ENCODE measurements at regions not wholly inside any gene's neighbourhood (a gene's known extent, or its start where the extent isn't known, plus 50 kb on each side); places are given as distances from the start of the nearest gene placed in this dataset.

- Mint-ChIP-seq H3K4me1 (peaks cover 14% of the 10 kb centered on the region), H3K27me3 (no peaks in the 10 kb centered on the region), H3K9me3 (no peaks in the 10 kb centered on the region), H3K4me3 (no peak overlapping the region), H3K36me3 (no peaks in the 10 kb centered on the region), H3K27ac (no peak overlapping the region)
- ATAC-seq: no peak
Observed at GRCh38 chr6:137351890-137352289, 132.7 kb upstream of the IFNGR1 start.

GRCh38 chr6:137350857-137351256 is 131.7 kb upstream of the IFNGR1 start:
- no peak for ATAC-seq

GRCh38 chr6:137349856-137350830 is 131.0 kb upstream of the IFNGR1 start:
- Mint-ChIP-seq H3K9me3 (no peaks in the 10 kb centered on the region), H3K27ac (no peak overlapping the region), H3K27me3 (no peaks in the 10 kb centered on the region), H3K36me3 (no peaks in the 10 kb centered on the region), H3K4me3 (no peak overlapping the region), H3K4me1 (peaks cover 14% of the 10 kb centered on the region)
- no peak for ATAC-seq

More at GRCh38 chr6:137350857-137351256, 131.7 kb upstream of the IFNGR1 start:
- H3K4me1 Mint-ChIP-seq: peaks cover 14% of the 10 kb centered on the region
- H3K27ac Mint-ChIP-seq: no peak overlapping the region
- no peaks in the 10 kb centered on the region for H3K27me3 Mint-ChIP-seq
- H3K36me3 Mint-ChIP-seq: no peaks in the 10 kb centered on the region
- no peaks in the 10 kb centered on the region for H3K9me3 Mint-ChIP-seq
- H3K4me3 Mint-ChIP-seq: no peak overlapping the region

GRCh38 chr6:137348777-137349176 is 129.6 kb upstream of the IFNGR1 start:
- no peak overlapping the region for H3K27ac Mint-ChIP-seq
- no peaks in the 10 kb centered on the region for H3K9me3 Mint-ChIP-seq
- no peaks in the 10 kb centered on the region for H3K36me3 Mint-ChIP-seq
- ATAC-seq: no peak
- peaks cover 10% of the 10 kb centered on the region for H3K4me1 Mint-ChIP-seq
- H3K27me3 Mint-ChIP-seq: no peaks in the 10 kb centered on the region
- no peak overlapping the region for H3K4me3 Mint-ChIP-seq

GRCh38 chr6:137343241-137343640 is 124.1 kb upstream of the IFNGR1 start:
- Mint-ChIP-seq H3K4me1 (peaks cover 14% of the 10 kb centered on the region), H3K27ac (peak overlapping the region; percentile 49), H3K36me3 (no peaks in the 10 kb centered on the region), H3K9me3 (no peaks in the 10 kb centered on the region), H3K27me3 (no peaks in the 10 kb centered on the region), H3K4me3 (no peak overlapping the region)
- ATAC-seq: no peak

GRCh38 chr6:137342607-137343190 is 123.5 kb upstream of the IFNGR1 start:
- Mint-ChIP-seq H3K9me3 (no peaks in the 10 kb centered on the region), H3K4me1 (peaks cover 14% of the 10 kb centered on the region), H3K27me3 (no peaks in the 10 kb centered on the region), H3K36me3 (no peaks in the 10 kb centered on the region), H3K4me3 (peak overlapping the region; percentile 64), H3K27ac (peak overlapping the region; percentile 49)
- ATAC-seq: no peak

GRCh38 chr6:137341681-137342195 is 122.6 kb upstream of the IFNGR1 start:
- Mint-ChIP-seq H3K27me3 (no peaks in the 10 kb centered on the region), H3K4me3 (no peak overlapping the region), H3K4me1 (peaks cover 14% of the 10 kb centered on the region), H3K36me3 (no peaks in the 10 kb centered on the region), H3K27ac (no peak overlapping the region), H3K9me3 (no peaks in the 10 kb centered on the region)
- ATAC-seq: no peak

- no peaks in the 10 kb centered on the region for H3K9me3 Mint-ChIP-seq
- peaks cover 7% of the 10 kb centered on the region for H3K27me3 Mint-ChIP-seq
- H3K27ac Mint-ChIP-seq: no peak overlapping the region
- no peak for ATAC-seq
- peaks cover 14% of the 10 kb centered on the region for H3K4me1 Mint-ChIP-seq
- no peak overlapping the region for H3K4me3 Mint-ChIP-seq
- no peaks in the 10 kb centered on the region for H3K36me3 Mint-ChIP-seq
Observed at GRCh38 chr6:137339929-137340559, 120.9 kb upstream of the IFNGR1 start.

GRCh38 chr6:137334884-137335283 is 115.7 kb upstream of the IFNGR1 start:
- Mint-ChIP-seq H3K9me3 (no peaks in the 10 kb centered on the region), H3K4me1 (no peaks in the 10 kb centered on the region), H3K27me3 (peaks cover 8% of the 10 kb centered on the region), H3K27ac (no peak overlapping the region), H3K36me3 (no peaks in the 10 kb centered on the region), H3K4me3 (no peak overlapping the region)
- ATAC-seq: no peak

- ATAC-seq: no peak
- H3K36me3 Mint-ChIP-seq: no peaks in the 10 kb centered on the region
Observed at GRCh38 chr6:137334094-137334493, 114.9 kb upstream of the IFNGR1 start.

GRCh38 chr6:137332637-137333280 is 113.6 kb upstream of the IFNGR1 start:
- no peak for ATAC-seq
- H3K4me3 Mint-ChIP-seq: no peak overlapping the region
- H3K36me3 Mint-ChIP-seq: no peaks in the 10 kb centered on the region
- no peaks in the 10 kb centered on the region for H3K4me1 Mint-ChIP-seq
- H3K27me3 Mint-ChIP-seq: peaks cover 8% of the 10 kb centered on the region
- no peaks in the 10 kb centered on the region for H3K9me3 Mint-ChIP-seq
- H3K27ac Mint-ChIP-seq: no peak overlapping the region

More at GRCh38 chr6:137334094-137334493, 114.9 kb upstream of the IFNGR1 start:
- no peaks in the 10 kb centered on the region for H3K4me1 Mint-ChIP-seq
- H3K9me3 Mint-ChIP-seq: no peaks in the 10 kb centered on the region
- H3K27ac Mint-ChIP-seq: no peak overlapping the region
- no peak overlapping the region for H3K4me3 Mint-ChIP-seq
- H3K27me3 Mint-ChIP-seq: peaks cover 8% of the 10 kb centered on the region

GRCh38 chr6:137323860-137324259 is 104.7 kb upstream of the IFNGR1 start:
- no peak for ATAC-seq
- H3K4me1 Mint-ChIP-seq: no peaks in the 10 kb centered on the region
- no peaks in the 10 kb centered on the region for H3K36me3 Mint-ChIP-seq
- H3K27me3 Mint-ChIP-seq: no peaks in the 10 kb centered on the region
- no peak overlapping the region for H3K27ac Mint-ChIP-seq
- no peaks in the 10 kb centered on the region for H3K9me3 Mint-ChIP-seq
- no peak overlapping the region for H3K4me3 Mint-ChIP-seq

GRCh38 chr6:137320271-137320670 is 101.1 kb upstream of the IFNGR1 start:
- Mint-ChIP-seq H3K9me3 (no peaks in the 10 kb centered on the region), H3K4me3 (no peak overlapping the region), H3K27ac (no peak overlapping the region), H3K4me1 (no peaks in the 10 kb centered on the region), H3K27me3 (no peaks in the 10 kb centered on the region), H3K36me3 (no peaks in the 10 kb centered on the region)
- ATAC-seq: no peak

GRCh38 chr6:137316626-137317025 is 97.4 kb upstream of the IFNGR1 start:
- ATAC-seq: no peak
- no peaks in the 10 kb centered on the region for H3K27me3 Mint-ChIP-seq

GRCh38 chr6:137315081-137315480 is 95.9 kb upstream of the IFNGR1 start:
- peaks cover 6% of the 10 kb centered on the region for H3K4me1 Mint-ChIP-seq
- H3K4me3 Mint-ChIP-seq: no peak overlapping the region
- H3K27me3 Mint-ChIP-seq: no peaks in the 10 kb centered on the region
- ATAC-seq: no peak
- H3K27ac Mint-ChIP-seq: no peak overlapping the region
- H3K9me3 Mint-ChIP-seq: no peaks in the 10 kb centered on the region
- no peaks in the 10 kb centered on the region for H3K36me3 Mint-ChIP-seq

More at GRCh38 chr6:137316626-137317025, 97.4 kb upstream of the IFNGR1 start:
- Mint-ChIP-seq H3K9me3 (no peaks in the 10 kb centered on the region), H3K36me3 (no peaks in the 10 kb centered on the region), H3K4me1 (peaks cover 3% of the 10 kb centered on the region), H3K27ac (no peak overlapping the region), H3K4me3 (no peak overlapping the region)
